ENCODE measurements at regions not wholly inside any gene's neighbourhood (a gene's known extent, or its start where the extent isn't known, plus 50 kb on each side); places are given as distances from the start of the nearest gene placed in this dataset.

GRCh38 chr21:41678016-41678923, 88.6 kb downstream of the RIPK4 start:
- Histone ChIP-seq H3K27ac (peak overlapping the region in 1 of 2 donors; percentile 64), H3K4me3 (no peak overlapping the region), H3K4me1 (replicated peaks in 1 of 2) (peaks cover 8 to 15% of the 10 kb centered on the region in 2 donors)
- WGBS, 10 experiments = 46 to 90% (median 80%) methylated on average over 3 to 8 of the region's 17 CpGs; no CpG with 5 or more reads in 2 of the 10 experiments
- ATAC-seq (replicated peaks in 6 of 8) = peak; percentile 6 to 53 (median 40)
- in situ Hi-C loops (cut with MboI; ENCODE audit: low pct_unique_long_range_greater_than_20kb in 2 of 9, low sequenced_read_pairs in 9 of 9, unreplicated experiment in 9 of 9) = no loop called here

GRCh38 chr21:41677671-41678015, 89.2 kb downstream of the RIPK4 start:
- 60 to 93% (median 90%) methylated on average over 1 to 7 of the region's 8 CpGs for WGBS, 10 experiments
- in situ Hi-C loops (cut with MboI; ENCODE audit: low pct_unique_long_range_greater_than_20kb in 2 of 9, low sequenced_read_pairs in 9 of 9, unreplicated experiment in 9 of 9) = no loop called here

GRCh38 chr21:41676198-41676597, 90.7 kb downstream of the RIPK4 start:
- no peak for ATAC-seq (replicated peaks in 6 of 8)
- in situ Hi-C loops (cut with MboI; ENCODE audit: low pct_unique_long_range_greater_than_20kb in 2 of 9, low sequenced_read_pairs in 9 of 9, unreplicated experiment in 9 of 9) = no loop called here
- Histone ChIP-seq H3K4me3 (no peak overlapping the region), H3K4me1 (replicated peaks in 1 of 2) (peaks cover 8 to 14% of the 10 kb centered on the region in 2 donors), H3K27ac (no peak overlapping the region)
- 7 to 100% (median 89%) methylated on average over 2 to 3 of the region's 3 CpGs; no CpG with 5 or more reads in 2 of the 10 experiments for WGBS, 10 experiments

More at GRCh38 chr21:41677671-41678015, 89.2 kb downstream of the RIPK4 start:
- no peak overlapping the region for H3K27ac ChIP-seq
- peaks cover 8 to 14% of the 10 kb centered on the region in 2 donors for H3K4me1 ChIP-seq (replicated peaks in 1 of 2)
- H3K4me3 ChIP-seq = no peak overlapping the region
- no peak for ATAC-seq (replicated peaks in 6 of 8)

- H3K4me3 ChIP-seq = no peak overlapping the region
- no peak for ATAC-seq (replicated peaks in 6 of 8)
- H3K27ac ChIP-seq = no peak overlapping the region
- WGBS, 10 experiments = 41 to 100% (median 67%) methylated on average over 1 to 6 of the region's 6 CpGs; no CpG with 5 or more reads in 1 of the 10 experiments
- in situ Hi-C loops (cut with MboI; ENCODE audit: low pct_unique_long_range_greater_than_20kb in 2 of 9, low sequenced_read_pairs in 9 of 9, unreplicated experiment in 9 of 9) = no loop called here
- H3K4me1 ChIP-seq (replicated peaks in 1 of 2) = peaks cover 8 to 14% of the 10 kb centered on the region in 2 donors
These were observed 91.3 kb downstream of the RIPK4 start for GRCh38 chr21:41675574-41675973.

GRCh38 chr21:41674402-41674801, 92.5 kb downstream of the RIPK4 start:
- H3K27ac ChIP-seq = no peak overlapping the region
- 67 to 97% (median 88%) methylated on average over 4 to 6 of the region's 6 CpGs for WGBS, 10 experiments
- in situ Hi-C loops (cut with MboI; ENCODE audit: low pct_unique_long_range_greater_than_20kb in 2 of 9, low sequenced_read_pairs in 9 of 9, unreplicated experiment in 9 of 9) = no loop called here
- no peak overlapping the region for H3K4me3 ChIP-seq
- no peak for ATAC-seq (replicated peaks in 6 of 8)
- H3K4me1 ChIP-seq (replicated peaks in 1 of 2) = peaks cover 8 to 13% of the 10 kb centered on the region in 2 donors

GRCh38 chr21:41673596-41674335, 93.1 kb downstream of the RIPK4 start:
- 20 to 91% (median 73%) methylated on average over 1 to 7 of the region's 13 CpGs; no CpG with 5 or more reads in 2 of the 10 experiments for WGBS, 10 experiments
- H3K4me3 ChIP-seq = no peak overlapping the region
- in situ Hi-C loops (cut with MboI; ENCODE audit: low pct_unique_long_range_greater_than_20kb in 2 of 9, low sequenced_read_pairs in 9 of 9, unreplicated experiment in 9 of 9) = no loop called here
- ATAC-seq (replicated peaks in 6 of 8) = no peak
- H3K27ac ChIP-seq = no peak overlapping the region
- peaks cover 7 to 9% of the 10 kb centered on the region in 2 donors for H3K4me1 ChIP-seq (replicated peaks in 1 of 2)

GRCh38 chr21:41673071-41673470, 93.8 kb downstream of the RIPK4 start:
- H3K4me3 ChIP-seq = no peak overlapping the region
- peaks cover 0 to 2% of the 10 kb centered on the region in 2 donors for H3K4me1 ChIP-seq (replicated peaks in 1 of 2)
- in situ Hi-C loops (cut with MboI; ENCODE audit: low pct_unique_long_range_greater_than_20kb in 2 of 9, low sequenced_read_pairs in 9 of 9, unreplicated experiment in 9 of 9) = no loop called here
- ATAC-seq (replicated peaks in 6 of 8) = no peak
- WGBS, 10 experiments = 40 to 81% (median 69%) methylated on average over 1 to 4 of the region's 18 CpGs; no CpG with 5 or more reads in 6 of the 10 experiments
- H3K27ac ChIP-seq = no peak overlapping the region

- no peak for ATAC-seq (replicated peaks in 6 of 8)
These were observed 94.3 kb downstream of the RIPK4 start for GRCh38 chr21:41672543-41672915.

GRCh38 chr21:41671859-41672542, 94.9 kb downstream of the RIPK4 start:
- ATAC-seq (replicated peaks in 6 of 8) = no peak
- H3K4me1 ChIP-seq (replicated peaks in 1 of 2) = no peaks in the 10 kb centered on the region
- in situ Hi-C loops (cut with MboI; ENCODE audit: low pct_unique_long_range_greater_than_20kb in 2 of 9, low sequenced_read_pairs in 9 of 9, unreplicated experiment in 9 of 9) = no loop called here
- no peak overlapping the region for H3K4me3 ChIP-seq
- H3K27ac ChIP-seq = no peak overlapping the region
- 59 to 91% (median 61%) methylated on average over 1 to 11 of the region's 22 CpGs; no CpG with 5 or more reads in 5 of the 10 experiments for WGBS, 10 experiments

More at GRCh38 chr21:41672543-41672915, 94.3 kb downstream of the RIPK4 start:
- Histone ChIP-seq H3K4me1 (replicated peaks in 1 of 2) (no peaks in the 10 kb centered on the region), H3K27ac (no peak overlapping the region), H3K4me3 (no peak overlapping the region)
- WGBS, 10 experiments = no CpG with 5 or more reads among the region's 1 CpG
- in situ Hi-C loops (cut with MboI; ENCODE audit: low pct_unique_long_range_greater_than_20kb in 2 of 9, low sequenced_read_pairs in 9 of 9, unreplicated experiment in 9 of 9) = no loop called here

GRCh38 chr21:41671212-41671762, 95.6 kb downstream of the RIPK4 start:
- WGBS, 10 experiments = 20 to 90% (median 40%) methylated on average over 1 to 2 of the region's 4 CpGs; no CpG with 5 or more reads in 4 of the 10 experiments
- no peak overlapping the region for H3K27ac ChIP-seq
- ATAC-seq (replicated peaks in 6 of 8) = no peak
- no peak overlapping the region for H3K4me3 ChIP-seq
- no peaks in the 10 kb centered on the region for H3K4me1 ChIP-seq (replicated peaks in 1 of 2)
- in situ Hi-C loops (cut with MboI; ENCODE audit: low pct_unique_long_range_greater_than_20kb in 2 of 9, low sequenced_read_pairs in 9 of 9, unreplicated experiment in 9 of 9) = no loop called here

GRCh38 chr21:41670056-41670805, 96.6 kb downstream of the RIPK4 start:
- 50 to 95% (median 91%) methylated on average over 1 to 12 of the region's 28 CpGs; no CpG with 5 or more reads in 3 of the 10 experiments for WGBS, 10 experiments
- Histone ChIP-seq H3K4me3 (no peak overlapping the region), H3K27ac (no peak overlapping the region), H3K4me1 (replicated peaks in 1 of 2) (peaks cover 0 to 6% of the 10 kb centered on the region in 2 donors)
- ATAC-seq (replicated peaks in 6 of 8) = no peak
- in situ Hi-C loops (cut with MboI; ENCODE audit: low pct_unique_long_range_greater_than_20kb in 2 of 9, low sequenced_read_pairs in 9 of 9, unreplicated experiment in 9 of 9) = no loop called here

- Histone ChIP-seq H3K27ac (no peak overlapping the region), H3K4me1 (replicated peaks in 1 of 2) (peaks cover 0 to 13% of the 10 kb centered on the region in 2 donors), H3K4me3 (no peak overlapping the region)
- 60 to 83% methylated on average over 1 of the region's 4 CpGs; no CpG with 5 or more reads in 8 of the 10 experiments for WGBS, 10 experiments
- no peak for ATAC-seq (replicated peaks in 6 of 8)
- in situ Hi-C loops (cut with MboI; ENCODE audit: low pct_unique_long_range_greater_than_20kb in 2 of 9, low sequenced_read_pairs in 9 of 9, unreplicated experiment in 9 of 9) = no loop called here
These were observed 97.4 kb downstream of the RIPK4 start for GRCh38 chr21:41669533-41669830.

Data from motor neuron (in vitro differentiated cells).